Urinary bladder (tissue), 3 donors: ENCODE measurements at regions not wholly inside any gene's neighbourhood (a gene's known extent, or its start where the extent isn't known, plus 50 kb on each side); places are given as distances from the start of the nearest gene placed in this dataset.

Experiments used
- DNase-seq: peaks from one replicate; pipeline ENCODE4 v3.0.0-alpha.2; 2015; ENCODE audit errors: extremely low spot score
- H3K27ac ChIP-seq: one replicate; pipeline ENCODE4 v1.5.1; 2013; ENCODE audit warnings: low read depth, mild to moderate bottlenecking, moderate library complexity
- H3K36me3 ChIP-seq: one replicate; pipeline ENCODE4 v1.6.1; 2013; ENCODE audit warnings: mild to moderate bottlenecking, moderate library complexity; ENCODE audit not compliant: insufficient read depth
- H3K4me1 ChIP-seq: one replicate; pipeline ENCODE4 v1.6.1; 2013; ENCODE audit warnings: mild to moderate bottlenecking, moderate library complexity; ENCODE audit not compliant: insufficient read depth
- H3K4me3 ChIP-seq: one replicate; pipeline ENCODE4 v1.5.1; 2013; ENCODE audit warnings: low read depth, low read length
- WGBS: extraction: QIAGEN DNeasy Blood & Tissue Kit; methylation state at CpG from one replicate; pipeline ENCODE4 v1.1.7; 2013; 5-methylcytosine and 5-hydroxymethylcytosine counted together
- donor health status: healthy with polysubstance abuse.
- donor health status: healthy.

DNA sequence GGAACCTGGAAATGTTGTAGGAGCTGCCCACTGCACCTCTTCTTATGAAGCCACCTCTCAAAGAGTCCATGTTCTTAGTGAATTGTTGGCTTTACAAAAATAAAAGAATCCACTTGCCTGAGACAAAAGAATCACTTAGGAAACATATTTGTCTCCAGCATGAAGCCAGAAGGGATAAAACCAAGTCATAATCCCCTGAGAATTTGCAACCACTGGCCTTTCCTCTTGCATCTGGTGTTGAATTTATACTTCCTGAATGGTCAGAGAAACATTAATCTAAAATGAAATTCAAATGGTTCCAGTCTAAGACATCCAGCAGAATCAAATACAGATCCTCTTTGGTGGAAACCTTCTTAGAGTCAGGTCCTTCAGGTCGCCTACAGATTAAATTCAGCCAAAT is 192.5 kb upstream of the ECI2 start:
- Histone ChIP-seq H3K4me1 (no peaks in the 10 kb centered on the region), H3K27ac (no peak overlapping the region), H3K36me3 (no peaks in the 10 kb centered on the region), H3K4me3 (no peak overlapping the region)
- 81% methylated on average over 1 of the region's 1 CpG for WGBS
- DNase-seq: no peak

DNA sequence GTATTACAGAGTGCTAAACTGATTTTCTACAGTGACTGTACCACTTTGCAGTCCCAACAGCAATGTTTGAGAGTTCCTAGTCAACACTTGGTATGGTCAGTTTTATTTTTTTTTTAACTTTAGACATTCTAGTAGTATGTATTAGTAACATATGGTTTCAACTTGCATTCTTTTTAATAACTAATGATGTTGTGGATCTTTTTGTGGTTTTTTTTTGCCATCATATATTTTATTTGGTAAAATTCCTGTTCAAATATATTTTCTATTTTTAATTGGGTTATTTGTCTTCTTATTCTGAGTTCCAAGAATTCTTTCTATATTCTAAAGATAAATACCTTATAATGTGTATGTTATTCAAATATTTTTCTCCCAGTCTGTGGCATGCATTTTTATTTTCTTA is 189.4 kb upstream of the ECI2 start:
- no peaks in the 10 kb centered on the region for H3K36me3 ChIP-seq
- no peaks in the 10 kb centered on the region for H3K4me1 ChIP-seq
- DNase-seq: no peak
- H3K27ac ChIP-seq: no peak overlapping the region
- no peak overlapping the region for H3K4me3 ChIP-seq

DNA sequence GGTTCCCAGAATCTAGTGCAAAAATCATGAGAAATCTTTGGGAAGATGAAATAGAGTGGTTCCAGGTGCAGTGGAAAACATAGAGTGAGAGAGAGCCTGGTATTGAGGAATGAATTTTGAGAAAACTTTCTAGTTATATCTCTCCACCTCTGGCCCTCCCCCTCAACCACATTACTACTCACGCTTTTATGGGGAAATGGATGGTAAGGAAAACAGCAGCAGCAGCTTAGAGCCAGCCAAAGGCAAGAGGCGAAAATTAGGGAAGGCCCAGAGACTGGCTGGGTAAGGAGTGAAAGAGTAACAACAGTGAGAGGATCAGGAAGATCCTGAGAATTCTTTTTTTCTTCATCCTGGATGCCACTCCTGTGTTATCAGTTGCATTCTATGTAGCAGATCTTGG is 187.9 kb upstream of the ECI2 start:
- 89% methylated on average over 2 of the region's 2 CpGs for WGBS
- H3K4me3 ChIP-seq: no peak overlapping the region

DNA sequence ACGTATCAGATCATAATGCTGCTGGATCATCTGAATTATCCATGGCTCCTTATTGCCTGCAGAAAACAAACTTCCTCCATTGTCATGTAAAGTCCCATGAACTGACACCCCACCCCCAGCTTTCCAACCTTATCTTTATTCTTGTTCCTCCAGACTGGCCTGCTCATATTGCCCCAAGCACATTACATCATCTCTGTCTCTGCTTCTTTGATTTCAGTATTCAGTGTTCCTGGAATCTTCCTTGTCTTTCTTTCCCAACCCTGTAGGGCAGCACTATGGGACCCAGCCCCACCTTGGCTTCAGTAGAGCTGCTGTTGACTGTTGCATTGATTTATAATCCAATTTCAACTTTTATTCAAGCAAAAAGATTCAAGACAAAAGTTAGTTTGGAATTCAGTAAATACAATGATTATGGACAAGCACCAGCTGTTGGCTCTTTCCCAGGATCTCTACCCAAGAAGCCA is 187.5 kb upstream of the ECI2 start:
- no peak overlapping the region for H3K27ac ChIP-seq
- no peak overlapping the region for H3K4me3 ChIP-seq
- DNase-seq: no peak
- H3K4me1 ChIP-seq: no peaks in the 10 kb centered on the region
- H3K36me3 ChIP-seq: no peaks in the 10 kb centered on the region
- WGBS: 88% methylated on average over 1 of the region's 1 CpG

More for the DNA sequence above, 187.9 kb upstream of the ECI2 start:
- no peak for DNase-seq
- no peaks in the 10 kb centered on the region for H3K36me3 ChIP-seq
- H3K4me1 ChIP-seq: no peaks in the 10 kb centered on the region
- H3K27ac ChIP-seq: no peak overlapping the region

DNA sequence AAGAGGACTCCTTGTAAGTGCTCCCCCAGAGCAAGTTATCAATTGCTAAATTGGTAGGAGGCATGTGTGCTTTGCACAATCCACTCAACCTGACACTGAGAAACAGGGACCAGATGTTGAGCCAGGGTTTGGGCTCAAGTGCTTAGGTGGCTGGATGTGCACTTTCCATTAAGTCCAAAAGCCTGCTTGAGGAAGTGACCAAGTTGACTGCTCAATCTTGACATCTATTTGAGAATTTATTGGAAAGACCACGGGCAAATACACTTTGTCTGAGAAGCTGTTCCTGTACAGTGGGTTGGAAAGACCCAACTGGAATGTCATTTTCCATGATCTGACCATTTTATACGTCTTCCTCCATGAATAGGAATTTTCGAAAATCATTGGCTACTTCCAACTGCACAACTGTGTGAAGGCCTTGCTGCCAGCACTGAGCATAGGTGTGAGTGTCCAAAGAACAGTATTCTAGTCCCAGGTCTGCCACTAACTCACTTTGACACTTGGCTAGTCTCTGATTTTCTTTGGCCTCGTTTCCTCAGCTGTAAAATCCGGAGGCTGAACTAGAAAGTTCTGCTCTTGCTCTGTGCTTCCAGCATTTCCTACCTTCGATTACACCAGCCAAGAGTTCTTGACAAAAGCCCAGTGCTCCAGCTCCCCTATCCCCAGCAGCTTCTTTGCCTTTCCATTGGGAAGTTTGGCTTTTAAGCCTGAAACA is 186.9 kb upstream of the ECI2 start:
- H3K4me3 ChIP-seq: no peak overlapping the region

DNA sequence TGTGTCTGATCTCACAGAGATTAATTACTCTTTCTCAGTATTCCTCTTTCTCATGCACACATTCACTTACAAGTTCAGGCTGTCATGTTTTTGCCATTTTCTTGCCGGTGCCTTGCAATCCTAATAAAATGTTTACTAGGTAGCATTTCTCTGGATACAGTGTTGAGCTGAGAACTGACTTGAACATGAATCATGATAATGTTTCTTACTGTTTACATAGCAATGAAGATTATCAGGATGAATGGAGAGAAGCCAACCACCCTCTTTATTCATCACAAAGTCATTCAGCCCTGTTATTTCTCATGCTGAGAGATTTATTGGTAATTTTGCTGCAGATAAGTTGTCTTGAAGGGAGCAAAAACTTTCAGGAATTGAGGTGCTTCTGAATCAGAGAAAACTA is 185.5 kb upstream of the ECI2 start:
- WGBS: 9% methylated on average over 1 of the region's 1 CpG
- H3K27ac ChIP-seq: no peak overlapping the region
- H3K4me3 ChIP-seq: no peak overlapping the region
- DNase-seq: peak; percentile 47
- no peaks in the 10 kb centered on the region for H3K4me1 ChIP-seq
- no peaks in the 10 kb centered on the region for H3K36me3 ChIP-seq

More for the DNA sequence above, 186.9 kb upstream of the ECI2 start:
- DNase-seq: no peak
- Histone ChIP-seq H3K36me3 (no peaks in the 10 kb centered on the region), H3K27ac (no peak overlapping the region), H3K4me1 (no peaks in the 10 kb centered on the region)
- WGBS: 85% methylated on average over 6 of the region's 6 CpGs

DNA sequence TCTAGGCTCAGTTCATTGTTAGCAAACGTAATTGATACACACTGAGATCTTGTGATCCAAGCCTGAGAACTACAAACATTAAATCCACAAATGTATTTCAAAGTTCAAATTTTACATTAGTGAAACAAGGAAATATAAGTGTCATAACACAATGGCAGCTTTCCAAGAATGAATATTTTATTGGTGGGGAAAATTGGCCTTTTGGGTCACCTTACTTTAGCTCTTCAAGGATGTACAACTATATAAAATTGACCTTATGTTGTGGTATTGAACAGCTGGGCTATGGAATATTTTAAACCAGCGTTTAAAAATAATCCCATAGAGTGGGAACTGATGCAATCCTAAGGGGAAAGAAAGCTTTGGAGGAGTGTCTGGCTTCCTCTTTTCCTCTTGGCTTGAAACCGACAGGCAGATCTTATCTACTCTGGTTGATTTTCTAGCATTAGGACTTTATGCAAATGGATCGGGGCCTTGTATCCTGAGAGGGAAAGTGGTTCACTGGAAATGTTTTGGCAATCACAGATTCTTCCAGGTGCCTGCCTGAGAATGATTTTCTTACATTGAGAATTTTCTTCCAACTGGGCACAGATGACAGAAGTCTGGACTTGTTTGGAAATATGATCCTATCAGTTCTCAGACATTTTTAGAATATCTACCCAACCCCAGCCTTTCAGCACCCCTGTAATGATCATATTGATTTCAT is 184.8 kb upstream of the ECI2 start:
- Histone ChIP-seq H3K4me3 (no peak overlapping the region), H3K27ac (no peak overlapping the region), H3K36me3 (no peaks in the 10 kb centered on the region), H3K4me1 (no peaks in the 10 kb centered on the region)
- 34% methylated on average over 4 of the region's 4 CpGs for WGBS
- peak; percentile 52 for DNase-seq

DNA sequence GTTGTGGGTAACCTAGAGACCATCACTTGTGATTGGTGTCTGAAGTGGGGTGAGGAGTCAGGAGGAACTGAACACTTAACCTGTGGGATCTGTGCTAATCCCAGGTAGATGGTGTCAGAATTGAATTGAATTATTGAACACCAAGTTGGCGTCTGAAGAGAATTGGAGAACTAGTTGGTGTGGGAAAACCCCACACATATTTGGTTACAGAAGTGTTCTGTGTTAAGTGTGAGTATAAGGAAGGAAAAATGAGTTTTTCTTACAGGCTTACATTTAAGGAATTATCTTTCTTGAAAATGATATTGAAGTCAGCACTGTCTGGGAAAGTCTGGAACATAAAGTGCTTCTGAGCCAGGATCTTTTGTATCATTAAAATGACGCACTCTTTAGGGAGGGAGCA is 182.9 kb upstream of the ECI2 start:
- Histone ChIP-seq H3K27ac (no peak overlapping the region), H3K4me3 (no peak overlapping the region), H3K4me1 (no peaks in the 10 kb centered on the region), H3K36me3 (no peaks in the 10 kb centered on the region)
- no peak for DNase-seq
- 94% methylated on average over 2 of the region's 2 CpGs for WGBS

DNA sequence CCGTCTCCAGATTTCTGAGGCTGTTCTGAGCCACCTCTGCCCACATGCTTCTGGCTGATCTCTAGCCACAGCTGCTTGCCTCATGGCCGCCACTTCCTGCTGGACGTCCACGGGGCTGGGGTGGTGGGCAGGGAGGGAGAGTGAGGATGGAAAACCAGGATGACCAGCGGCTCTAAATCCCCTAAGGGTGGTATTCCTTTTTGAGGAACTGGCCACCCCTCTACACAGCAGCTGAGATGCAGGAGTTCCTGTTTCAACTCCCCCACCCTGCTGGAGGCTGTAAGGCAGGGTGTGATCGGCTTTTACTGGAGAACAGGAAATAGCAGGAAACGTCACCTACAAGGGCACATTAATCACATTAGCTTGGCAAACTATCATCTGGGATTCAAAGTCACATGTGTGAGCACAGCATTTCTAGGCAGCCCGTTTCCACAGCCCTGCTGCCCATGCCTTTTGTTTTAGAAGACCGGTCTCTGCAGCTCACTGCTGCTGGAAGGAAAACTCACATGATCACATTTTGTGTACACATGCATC is 181.6 kb upstream of the ECI2 start:
- 46% methylated on average over 9 of the region's 9 CpGs for WGBS
- H3K4me1 ChIP-seq: no peaks in the 10 kb centered on the region
- no peak overlapping the region for H3K27ac ChIP-seq
- no peaks in the 10 kb centered on the region for H3K36me3 ChIP-seq
- no peak overlapping the region for H3K4me3 ChIP-seq
- DNase-seq: no peak

DNA sequence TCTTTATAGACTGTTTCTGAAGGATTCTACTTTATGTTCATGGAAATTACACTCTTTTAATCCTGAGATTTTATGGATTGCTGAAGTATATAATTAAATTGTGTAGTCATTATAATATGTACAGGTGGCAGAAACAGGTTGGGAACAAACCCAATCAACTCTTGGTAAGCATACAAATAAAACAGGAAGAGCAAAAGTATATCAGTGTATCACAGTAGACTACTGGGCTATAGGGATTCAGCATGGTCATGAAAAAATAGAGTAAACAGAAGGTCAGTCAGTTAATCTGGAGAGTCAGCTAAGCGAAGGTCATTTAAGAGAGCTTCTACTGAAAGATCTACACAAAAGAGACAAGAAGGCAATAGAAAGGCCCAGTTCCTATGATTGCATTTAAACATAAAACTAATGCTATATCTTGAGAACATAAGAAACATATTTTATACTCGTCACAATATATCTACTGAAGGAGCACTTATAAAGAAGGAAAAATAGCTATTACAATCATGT is 178.9 kb upstream of the ECI2 start:
- WGBS: 47% methylated on average over 2 of the region's 2 CpGs
- Histone ChIP-seq H3K27ac (no peak overlapping the region), H3K36me3 (no peaks in the 10 kb centered on the region), H3K4me3 (no peak overlapping the region), H3K4me1 (no peaks in the 10 kb centered on the region)
- DNase-seq: no peak

DNA sequence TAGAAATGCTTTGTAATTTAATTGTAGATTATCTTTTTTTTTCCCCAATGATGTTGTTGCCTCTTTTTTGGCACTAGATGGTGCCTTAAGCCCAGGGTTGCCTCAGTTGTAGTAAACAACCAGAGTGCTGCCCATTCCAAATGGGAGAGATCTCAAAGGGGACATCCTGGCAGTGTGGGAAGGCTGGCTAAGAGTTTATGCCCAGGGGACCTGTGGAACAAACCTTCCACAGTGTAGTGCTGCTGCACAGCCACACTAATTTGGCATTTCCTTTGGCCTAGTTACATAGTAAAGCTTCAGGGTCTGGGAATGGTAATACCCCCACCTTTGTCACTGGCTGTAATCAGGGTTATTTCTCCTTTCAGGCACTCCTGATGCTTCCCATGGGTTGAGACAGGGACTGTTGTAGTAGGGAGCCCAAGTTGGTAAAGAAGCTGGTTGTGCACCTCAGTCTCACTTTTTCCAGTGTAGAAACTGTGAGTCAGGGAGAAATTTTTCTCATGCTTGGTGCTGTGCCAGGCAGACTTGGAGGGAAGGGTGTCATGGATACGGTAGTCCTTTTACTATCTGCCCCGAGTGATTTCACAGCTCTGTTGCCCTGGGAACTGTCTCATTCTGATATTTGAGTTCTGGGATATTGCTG is 177.8 kb upstream of the ECI2 start:
- Histone ChIP-seq H3K4me1 (no peaks in the 10 kb centered on the region), H3K4me3 (no peak overlapping the region), H3K27ac (no peak overlapping the region), H3K36me3 (no peaks in the 10 kb centered on the region)
- DNase-seq: no peak
- WGBS: 17% methylated on average over 2 of the region's 2 CpGs

DNA sequence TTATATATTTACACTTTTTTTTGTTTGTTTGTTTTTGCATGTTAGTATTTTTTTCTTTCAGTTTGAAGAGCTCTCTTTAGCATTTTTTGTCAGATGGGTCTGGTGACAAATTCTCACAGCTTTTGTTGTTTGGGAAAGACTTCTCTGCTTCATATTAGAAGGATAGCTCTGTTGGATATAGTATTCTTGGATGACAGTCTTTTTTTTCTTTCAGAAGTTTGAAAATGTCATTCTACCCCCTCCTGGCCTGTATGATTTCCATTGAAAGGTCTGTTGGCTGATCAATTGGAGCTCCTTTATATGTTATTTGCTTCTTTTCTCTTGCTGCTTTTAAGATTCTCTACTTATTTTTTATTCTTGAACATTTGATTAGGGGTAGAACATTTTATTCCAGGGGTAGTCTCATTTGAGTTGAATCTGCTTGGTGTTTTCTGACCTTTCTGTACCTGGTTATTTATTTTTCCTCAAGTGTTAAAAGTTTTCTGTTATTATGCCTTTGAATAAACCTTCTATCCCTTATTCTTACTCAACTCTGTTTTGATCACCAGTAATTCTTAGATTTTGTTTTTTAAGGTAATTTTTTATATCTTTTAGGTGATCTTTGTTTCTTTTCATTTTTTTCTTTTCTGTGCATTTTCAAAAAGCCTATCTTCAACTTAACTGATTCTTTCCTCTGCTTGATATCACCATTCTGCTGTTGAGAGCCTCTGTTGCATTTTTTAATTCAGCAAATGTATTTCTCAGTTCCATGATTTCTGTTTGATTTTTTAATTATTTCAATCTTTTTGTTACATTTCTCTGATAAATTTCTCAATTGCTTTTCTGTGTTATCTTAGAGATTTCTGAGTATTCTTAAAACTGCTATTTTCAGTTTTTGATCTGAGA is 176.8 kb upstream of the ECI2 start:
- no peak overlapping the region for H3K27ac ChIP-seq
- no peaks in the 10 kb centered on the region for H3K4me1 ChIP-seq
- no peak overlapping the region for H3K4me3 ChIP-seq
- DNase-seq: no peak
- H3K36me3 ChIP-seq: no peaks in the 10 kb centered on the region

DNA sequence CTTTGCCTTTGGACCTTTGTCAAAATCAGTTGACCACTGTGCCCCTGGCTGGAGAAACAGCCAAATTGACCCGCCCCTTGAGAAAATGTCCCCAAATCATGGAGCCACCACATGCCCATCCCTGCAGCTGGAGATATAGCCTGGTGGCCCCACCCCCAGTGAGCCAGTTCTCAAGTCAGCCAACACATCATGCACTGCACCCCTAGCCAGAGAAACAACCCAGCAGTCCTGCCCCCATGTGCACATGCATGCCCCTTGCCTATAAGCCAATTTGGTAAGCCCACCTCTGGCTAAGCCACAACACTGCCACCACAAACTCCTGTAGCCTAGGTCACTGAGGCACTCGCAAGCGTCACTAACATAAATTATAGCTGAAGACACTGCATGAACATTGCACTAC is 174.2 kb upstream of the ECI2 start:
- Histone ChIP-seq H3K27ac (no peak overlapping the region), H3K36me3 (no peaks in the 10 kb centered on the region), H3K4me1 (no peaks in the 10 kb centered on the region), H3K4me3 (no peak overlapping the region)
- no peak for DNase-seq
- 63% methylated on average over 3 of the region's 3 CpGs for WGBS
